Colonic mucosa (tissue), 4 donors: ENCODE measurements at regions not wholly inside any gene's neighbourhood (a gene's known extent, or its start where the extent isn't known, plus 50 kb on each side); places are given as distances from the start of the nearest gene placed in this dataset.
A peak's percentile ranks its signal among the peaks of the same experiment; 100 is the strongest.

Experiments used
- DNase-seq: peaks from one replicate; pipeline ENCODE4 v3.0.0-alpha.2; 2020
- H3K27ac ChIP-seq: fragments of 200-600 bp; one replicate; pipeline ENCODE4 v1.8.0; 2021
- H3K27me3 ChIP-seq: fragments of 200-600 bp; one replicate; pipeline ENCODE4 v1.8.0; 2021
- H3K36me3 ChIP-seq: fragments of 200-600 bp; one replicate; pipeline ENCODE4 v1.8.0; 2021
- H3K4me1 ChIP-seq: fragments of 200-600 bp; one replicate; pipeline ENCODE4 v1.8.0; 2021; ENCODE audit warnings: mild to moderate bottlenecking
- H3K4me3 ChIP-seq: fragments of 200-600 bp; one replicate; pipeline ENCODE4 v1.8.0; 2021
- H3K9ac ChIP-seq, 2 donors: one replicate each; pipeline ENCODE4 v1.7.0; 2013; ENCODE audit warnings: control low read depth in 2 of 2, low read depth in 2 of 2, low read length in 2 of 2
- H3K9me3 ChIP-seq: fragments of 200-600 bp; one replicate; pipeline ENCODE4 v1.8.0; 2021
- CTCF ChIP-seq: fragments of 200-600 bp; IDR thresholded peaks from one replicate; pipeline ENCODE4 v1.8.0; 2022; ENCODE audit warnings: antibody characterized with exemption, mild to moderate bottlenecking
- intact Hi-C: fragments of 100-400 bp; cut with DNase I; formaldehyde crosslinking; loops from one replicate; pipeline ENCODE4 v1.14.1; 2022
- donor health status: healthy.
- donor health status: DM: no; HTN: no; CAD: no.
- donor health status: DM: no; HTN: no; CAD: no.

GRCh38 chr2:198408171-198408570 is 603.8 kb downstream of the PLCL1 start:
- no peaks in the 10 kb centered on the region for H3K27me3 ChIP-seq
- no peak for TF ChIP-seq CTCF
- no peak overlapping the region for H3K27ac ChIP-seq
- no peaks in the 10 kb centered on the region for H3K9me3 ChIP-seq
- H3K9ac ChIP-seq = no peak overlapping the region
- no peaks in the 10 kb centered on the region for H3K4me1 ChIP-seq
- intact Hi-C loops = no loop called here
- DNase-seq = no peak
- H3K36me3 ChIP-seq = no peaks in the 10 kb centered on the region
- H3K4me3 ChIP-seq = no peak overlapping the region

- Histone ChIP-seq H3K4me1 (no peaks in the 10 kb centered on the region), H3K9ac (no peak overlapping the region), H3K9me3 (no peaks in the 10 kb centered on the region), H3K4me3 (no peak overlapping the region), H3K27me3 (no peaks in the 10 kb centered on the region), H3K27ac (no peak overlapping the region), H3K36me3 (no peaks in the 10 kb centered on the region)
- DNase-seq = no peak
- TF ChIP-seq CTCF = no peak
- intact Hi-C loops = no loop called here
These were observed 600.9 kb downstream of the PLCL1 start for GRCh38 chr2:198405311-198405710.

DNA sequence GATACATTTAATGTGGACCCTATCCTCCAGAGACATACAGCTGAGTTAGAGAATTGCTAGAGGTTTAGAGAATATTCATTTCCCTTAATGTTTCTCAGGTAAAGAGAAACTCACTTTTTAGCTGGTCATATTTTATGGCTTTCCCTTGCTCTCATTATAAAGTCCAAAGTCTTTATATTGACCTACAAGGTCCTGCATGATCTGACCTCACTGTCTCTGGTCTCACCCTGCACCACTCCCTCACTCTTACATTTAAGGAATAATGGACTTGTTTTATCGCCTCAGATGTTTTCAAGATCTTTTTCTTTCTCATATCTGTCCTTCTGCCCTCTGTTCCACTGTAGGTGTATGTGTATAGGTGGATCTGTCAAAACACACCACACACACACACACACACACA is 597.3 kb downstream of the PLCL1 start:
- H3K9me3 ChIP-seq = no peaks in the 10 kb centered on the region
- TF ChIP-seq CTCF = no peak
- H3K4me3 ChIP-seq = no peak overlapping the region
- DNase-seq = no peak
- intact Hi-C loops = no loop called here
- H3K4me1 ChIP-seq = no peaks in the 10 kb centered on the region
- H3K27me3 ChIP-seq = no peaks in the 10 kb centered on the region
- peak overlapping the region; percentile 23 for H3K27ac ChIP-seq
- H3K36me3 ChIP-seq = no peaks in the 10 kb centered on the region
- no peak overlapping the region for H3K9ac ChIP-seq

DNA sequence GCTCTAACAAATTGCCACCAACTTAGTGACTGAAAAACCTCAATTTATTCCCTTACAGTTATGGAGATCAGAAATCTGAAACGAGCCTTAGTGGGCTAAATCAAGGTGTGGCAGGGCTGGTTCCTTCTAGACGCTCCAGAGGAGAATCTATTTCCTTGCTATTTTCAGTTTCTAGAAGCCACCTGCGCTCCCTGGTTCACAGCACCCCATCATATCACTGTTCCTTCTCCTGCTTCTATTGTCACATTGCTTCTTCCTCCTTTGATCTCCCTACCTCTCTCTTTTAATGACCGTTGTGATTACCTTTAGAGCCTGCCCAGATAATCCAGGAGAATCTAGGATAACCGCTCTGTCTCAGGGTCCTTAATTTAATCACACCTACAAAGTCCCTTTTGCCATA is 596.6 kb downstream of the PLCL1 start:
- Histone ChIP-seq H3K27ac (peak overlapping the region; percentile 23), H3K36me3 (no peaks in the 10 kb centered on the region), H3K4me3 (no peak overlapping the region), H3K9ac (no peak overlapping the region), H3K27me3 (no peaks in the 10 kb centered on the region), H3K9me3 (no peaks in the 10 kb centered on the region), H3K4me1 (no peaks in the 10 kb centered on the region)
- no peak for DNase-seq
- intact Hi-C loops = no loop called here
- TF ChIP-seq CTCF = no peak

DNA sequence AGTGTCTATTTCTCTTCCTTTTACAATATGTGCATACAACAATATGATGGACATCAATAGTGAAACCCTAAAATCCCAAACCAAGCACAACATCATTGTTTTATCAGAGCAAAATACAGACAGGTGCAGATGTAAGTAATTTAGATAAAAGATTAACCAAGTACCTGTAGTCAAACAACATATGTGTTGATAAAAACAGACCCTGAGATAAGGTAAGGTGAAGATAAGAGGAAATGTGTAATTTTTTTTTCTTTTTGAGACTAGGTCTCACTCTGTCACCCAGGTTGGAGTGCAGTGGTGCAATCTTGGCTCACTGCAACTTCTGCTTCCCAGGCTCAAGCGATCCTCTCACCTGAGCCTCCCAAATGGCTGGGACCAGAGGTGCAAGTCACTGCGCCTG is 589.8 kb downstream of the PLCL1 start:
- Histone ChIP-seq H3K9ac (no peak overlapping the region), H3K36me3 (no peaks in the 10 kb centered on the region), H3K27ac (no peak overlapping the region), H3K4me3 (no peak overlapping the region), H3K9me3 (no peaks in the 10 kb centered on the region), H3K4me1 (no peaks in the 10 kb centered on the region), H3K27me3 (no peaks in the 10 kb centered on the region)
- intact Hi-C loops = no loop called here
- no peak for DNase-seq
- no peak for TF ChIP-seq CTCF

DNA sequence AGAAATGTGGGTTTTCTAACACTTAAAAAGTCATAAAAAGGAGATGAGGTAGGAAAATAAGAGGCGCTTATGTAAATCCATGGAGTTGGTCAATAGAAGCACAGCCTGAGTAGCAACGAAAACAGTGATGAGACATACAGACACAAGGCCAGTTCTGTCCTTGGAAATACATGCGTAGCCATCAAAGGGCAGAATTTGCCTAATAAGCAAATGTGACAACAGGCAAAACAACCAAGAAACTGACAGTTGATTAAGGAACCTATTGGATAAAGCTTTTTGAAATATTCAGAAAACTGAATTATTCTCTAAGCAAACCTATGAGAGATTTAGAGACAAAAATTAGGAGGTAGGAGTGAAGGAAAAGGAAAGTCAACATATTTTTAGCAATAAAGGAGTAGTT is 586.3 kb downstream of the PLCL1 start:
- Histone ChIP-seq H3K4me1 (no peaks in the 10 kb centered on the region), H3K27ac (no peak overlapping the region), H3K27me3 (no peaks in the 10 kb centered on the region), H3K9me3 (no peaks in the 10 kb centered on the region), H3K9ac (no peak overlapping the region), H3K36me3 (no peaks in the 10 kb centered on the region), H3K4me3 (no peak overlapping the region)
- intact Hi-C loops = no loop called here
- no peak for DNase-seq
- no peak for TF ChIP-seq CTCF
